ENCODE measurements at regions not wholly inside any gene's neighbourhood (a gene's known extent, or its start where the extent isn't known, plus 50 kb on each side); places are given as distances from the start of the nearest gene placed in this dataset.
"Not testable (repeated sequence)": the region's sequence is repeated elsewhere in the genome, so short reads cannot be mapped to it uniquely, and the experiment has no call there.

GRCh38 chr11:13136272-13136596, 127.1 kb downstream of the RASSF10 start:
- DNase-seq: no peak

DNA sequence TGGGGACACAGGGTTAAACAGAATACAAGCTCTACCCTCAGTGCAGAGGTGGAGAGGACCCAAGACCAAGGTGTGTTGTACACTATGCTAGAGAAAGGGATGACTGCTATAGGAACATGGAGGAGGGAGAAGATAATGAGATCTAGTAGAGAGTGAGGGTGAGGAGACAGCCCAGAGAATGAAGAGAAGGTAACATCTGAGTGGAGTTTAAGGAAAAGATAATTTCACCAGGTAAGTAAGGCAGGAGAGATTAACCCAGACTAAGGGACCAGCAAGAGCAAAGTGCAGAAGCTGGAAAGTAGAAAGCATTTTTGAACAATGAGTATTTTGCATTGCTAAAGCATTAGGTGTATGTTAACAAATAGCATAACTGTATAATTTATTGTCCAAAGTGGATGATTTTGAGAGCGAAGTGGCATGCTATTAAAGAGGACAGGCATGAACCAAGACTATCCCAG, 128.8 kb downstream of the RASSF10 start:
- DNase-seq: no peak

GRCh38 chr11:13139085-13139484, 130.0 kb downstream of the RASSF10 start:
- not testable (repeated sequence) for DNase-seq

DNA sequence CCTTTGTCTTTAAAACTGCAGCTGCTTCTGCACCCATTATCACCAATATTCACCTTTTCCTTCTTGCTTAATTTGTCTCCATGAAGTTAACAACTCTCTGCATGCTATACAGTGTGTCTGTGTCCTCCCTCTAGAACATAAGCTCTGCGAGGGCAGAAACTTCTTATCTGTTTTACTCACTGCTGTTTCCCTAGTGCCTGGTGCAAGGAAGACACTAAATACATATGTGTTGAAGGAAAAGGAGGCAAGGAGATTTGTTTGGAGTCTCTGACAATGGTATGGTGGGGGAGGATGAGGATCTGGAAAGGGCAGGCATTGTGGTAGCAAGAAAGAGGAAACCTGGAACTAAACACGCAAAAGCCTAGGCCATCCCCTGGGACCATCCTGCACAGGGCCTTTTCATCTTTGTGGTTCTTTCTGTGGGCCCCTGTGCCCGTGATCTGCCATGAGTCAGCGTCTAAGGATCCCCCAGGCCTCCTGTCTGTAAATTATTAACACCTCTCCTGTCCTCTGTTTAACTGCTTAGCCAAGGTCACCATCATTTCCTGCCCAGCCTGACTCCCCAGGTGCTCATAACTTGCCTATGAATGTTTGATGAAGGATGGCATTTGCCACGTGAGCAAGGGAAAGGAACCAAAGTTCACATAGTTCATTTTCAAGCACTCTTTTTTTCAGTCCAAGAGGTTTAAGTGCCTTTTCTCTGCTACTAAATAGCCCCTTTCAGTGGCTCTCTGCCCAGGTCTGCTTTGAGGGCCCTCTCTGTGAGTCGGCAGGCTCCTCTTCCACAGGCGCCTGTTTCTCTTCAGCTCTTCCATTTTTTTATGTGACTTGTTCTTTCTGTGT, 131.1 kb downstream of the RASSF10 start:
- DNase-seq: peak; percentile 82

DNA sequence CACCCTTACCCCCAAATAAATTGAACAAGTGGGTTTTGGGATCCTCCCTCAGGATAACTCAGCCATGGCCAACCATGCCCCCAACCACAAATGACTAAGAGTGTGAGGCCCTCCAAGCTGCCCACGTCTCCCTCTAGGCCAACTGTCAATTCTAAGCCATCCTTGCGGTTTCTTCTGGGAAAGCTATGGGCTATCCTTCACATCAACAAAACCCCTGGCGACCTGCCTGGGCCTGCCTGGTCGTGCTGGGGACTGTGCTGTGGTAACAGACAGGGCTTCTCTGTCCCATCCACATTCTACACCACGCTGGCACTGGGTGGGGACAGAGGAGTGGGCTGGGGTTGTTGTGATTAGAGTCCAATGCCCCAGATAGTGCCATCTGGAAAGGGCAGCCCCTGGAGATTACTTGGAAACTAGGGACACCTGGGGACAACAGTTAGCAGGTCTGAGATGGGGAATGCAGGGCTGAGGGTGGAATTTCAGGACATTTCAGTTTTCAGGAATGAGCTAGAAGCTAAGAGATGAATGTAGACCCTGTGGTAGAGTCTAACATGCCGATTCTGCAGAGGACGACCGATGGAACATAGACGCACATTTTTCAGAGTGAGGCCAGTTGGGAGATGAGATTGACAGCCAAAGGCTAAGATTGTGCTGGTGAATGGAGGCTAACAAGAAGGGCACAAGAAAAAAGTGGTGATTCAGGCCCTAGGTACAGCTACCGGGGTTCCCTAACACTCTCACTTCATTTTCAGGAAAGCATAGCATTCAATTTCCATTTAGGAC, 131.9 kb downstream of the RASSF10 start:
- DNase-seq: no peak

- DNase-seq: no peak
Measured at GRCh38 chr11:13141731-13142709, 132.9 kb downstream of the RASSF10 start.

GRCh38 chr11:13143486-13144297, 133.9 kb upstream of the BMAL1 start:
- DNase-seq: no peak

GRCh38 chr11:13145461-13145860, 132.1 kb upstream of the BMAL1 start:
- no peak for DNase-seq

DNA sequence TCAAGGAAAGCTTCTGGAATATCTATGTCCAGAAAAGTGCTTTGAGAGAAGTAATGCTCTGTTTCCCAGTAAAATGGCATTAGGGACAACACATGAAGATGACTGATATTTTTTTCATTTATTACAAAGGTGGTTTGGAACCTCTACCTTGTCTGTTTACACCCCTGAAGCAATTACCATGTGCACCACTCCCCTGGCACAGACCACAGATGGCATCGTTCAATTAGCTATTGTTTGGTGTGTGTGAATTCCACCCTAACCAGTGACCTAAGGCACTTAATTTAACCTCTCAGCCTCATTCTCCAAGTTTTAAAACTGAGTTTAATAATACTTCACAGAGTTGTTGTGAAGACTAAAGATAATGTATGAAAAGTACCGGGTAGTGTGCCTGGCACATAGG, 127.6 kb upstream of the BMAL1 start:
- DNase-seq: no peak

GRCh38 chr11:13150487-13150886, 127.1 kb upstream of the BMAL1 start:
- no peak for DNase-seq

DNA sequence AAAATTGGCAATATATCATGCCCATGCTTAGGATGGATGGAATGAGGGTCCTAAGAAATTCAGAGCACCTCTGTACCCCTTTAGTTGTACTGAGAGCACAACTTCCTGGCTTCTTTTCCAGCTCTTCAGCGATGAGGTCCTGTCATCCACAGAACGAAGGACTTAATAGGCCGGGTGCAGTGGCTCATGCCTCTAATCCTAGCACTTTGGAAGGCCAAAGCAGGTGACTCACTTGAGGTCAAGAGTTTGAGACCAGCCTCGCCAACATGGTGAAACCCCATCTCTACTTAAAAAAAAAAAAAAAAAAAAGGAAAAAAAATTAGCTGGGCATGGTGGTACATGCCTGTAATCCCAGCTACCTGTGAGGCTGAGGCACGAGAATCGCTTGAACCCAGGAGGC, 125.3 kb upstream of the BMAL1 start:
- no peak for DNase-seq

GRCh38 chr11:13152736-13153541, 124.7 kb upstream of the BMAL1 start:
- DNase-seq: peak; percentile 53

DNA sequence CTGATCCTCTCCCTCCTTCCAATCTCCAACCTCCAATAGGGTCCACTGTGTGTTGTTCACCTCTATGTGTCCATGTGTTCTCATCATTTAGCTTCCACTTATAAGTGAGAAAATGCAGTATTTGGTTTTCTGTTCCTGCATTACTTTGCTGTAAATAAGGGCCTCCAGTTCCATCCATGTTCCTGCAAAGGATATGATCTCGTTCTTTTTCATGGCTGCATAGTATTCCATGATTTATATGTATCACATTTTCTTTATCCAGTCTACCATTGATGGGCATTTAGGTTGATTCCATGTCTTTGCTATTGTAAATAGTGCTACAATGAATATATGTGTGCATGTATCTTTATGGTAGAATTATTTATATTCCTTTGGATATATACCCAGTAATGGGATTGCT, 123.2 kb upstream of the BMAL1 start:
- DNase-seq: not testable (repeated sequence)

DNA sequence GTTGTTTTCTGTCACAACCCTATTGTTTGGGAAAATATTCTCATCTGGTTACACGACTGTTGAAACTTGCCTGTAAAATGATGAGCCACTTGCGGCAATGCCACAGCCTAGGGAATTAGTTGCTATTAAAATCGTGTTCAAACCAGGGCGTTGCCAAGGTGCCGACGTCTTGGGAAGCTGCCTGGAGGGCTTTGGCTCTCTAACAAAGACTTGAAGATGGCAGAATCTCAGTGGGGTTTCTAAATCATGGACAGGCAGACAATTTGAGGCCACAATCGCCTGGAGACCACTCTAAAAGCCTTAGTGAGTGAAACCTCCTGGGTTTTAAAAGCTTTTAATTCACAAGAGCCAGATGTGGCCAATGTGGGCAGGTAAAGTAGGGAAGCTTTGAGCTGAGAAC, 117.2 kb upstream of the BMAL1 start:
- no peak for DNase-seq

DNA sequence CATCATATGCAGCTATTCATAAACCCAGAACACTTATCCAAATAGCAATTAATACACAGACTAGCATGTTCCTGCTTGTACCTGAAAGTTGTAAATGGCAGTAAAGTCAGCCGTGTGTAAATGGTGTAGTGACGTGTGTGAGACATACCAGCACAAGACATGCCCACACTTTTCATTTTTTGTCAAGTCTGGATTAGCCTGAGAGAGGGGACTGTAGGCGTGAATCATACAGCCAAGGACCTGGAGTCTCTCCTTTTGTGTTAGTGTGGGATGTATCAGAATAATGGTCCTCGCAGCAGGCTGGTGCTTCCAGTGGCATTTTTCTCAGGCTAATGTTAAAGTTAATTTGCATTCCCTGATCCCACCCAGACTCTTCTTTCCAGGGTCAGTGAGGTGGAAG, 116.8 kb upstream of the BMAL1 start:
- DNase-seq: no peak

GRCh38 chr11:13163158-13163557, 114.4 kb upstream of the BMAL1 start:
- no peak for DNase-seq

GRCh38 chr11:13166036-13166435, 111.6 kb upstream of the BMAL1 start:
- no peak for DNase-seq

- DNase-seq: no peak
Measured at GRCh38 chr11:13168271-13168670, 109.3 kb upstream of the BMAL1 start.

GRCh38 chr11:13169709-13170108, 107.9 kb upstream of the BMAL1 start:
- DNase-seq: no peak

DNA sequence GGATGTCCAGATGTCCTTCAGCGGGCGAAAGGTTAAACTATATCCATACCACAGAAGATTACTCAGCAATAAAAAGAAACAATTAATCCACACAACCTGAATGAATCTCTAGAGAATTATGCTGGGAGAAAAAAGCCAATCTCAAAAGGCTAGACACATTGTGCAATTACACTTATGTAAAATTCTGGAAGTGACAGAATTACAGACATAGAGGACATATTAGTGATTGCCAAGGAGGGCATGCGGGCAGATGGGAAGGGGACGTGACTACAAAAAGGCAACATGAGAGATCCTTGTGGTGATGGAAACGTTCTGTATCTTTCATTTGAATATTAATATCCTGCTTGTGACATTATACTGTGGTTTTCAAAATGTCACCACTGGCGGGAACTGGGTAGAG, 103.5 kb upstream of the BMAL1 start:
- DNase-seq: no peak

DNA sequence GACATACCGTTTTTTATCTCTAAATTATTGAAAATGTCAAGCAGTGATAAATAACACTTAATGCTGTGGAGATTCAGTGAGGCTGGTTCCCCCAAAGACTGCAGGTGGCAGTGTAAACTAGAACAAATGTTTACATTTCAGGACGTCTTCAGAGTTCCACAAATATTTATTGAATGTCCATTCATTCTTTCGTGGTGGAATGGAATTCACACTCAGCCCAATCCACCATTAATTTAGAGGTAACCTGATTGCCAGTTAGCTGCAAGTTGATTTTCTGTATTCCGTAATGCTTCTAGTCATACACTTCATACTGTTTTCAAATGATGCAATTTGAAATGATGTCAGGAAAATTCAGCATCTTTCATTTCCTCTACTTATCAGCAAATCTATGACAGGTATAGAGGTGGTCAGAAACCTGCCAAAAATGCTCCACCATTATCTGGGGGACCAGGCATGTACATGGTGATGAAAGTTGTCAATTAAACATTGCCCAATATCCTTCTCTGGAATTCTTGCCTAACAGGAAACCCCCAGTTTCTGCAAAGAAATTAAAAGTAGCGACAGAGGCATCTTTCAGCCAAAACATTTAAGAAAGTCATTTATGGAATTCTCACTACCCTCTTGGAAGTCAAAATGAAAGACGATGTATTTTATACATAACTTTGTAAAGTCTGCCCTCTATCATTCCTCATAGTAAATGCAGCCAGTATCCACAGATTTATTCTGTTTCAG, 94.3 kb upstream of the BMAL1 start:
- peak; percentile 54 for DNase-seq
